IPS DF 6.9 (cell line): ENCODE measurements at regions not wholly inside any gene's neighbourhood (a gene's known extent, or its start where the extent isn't known, plus 50 kb on each side); places are given as distances from the start of the nearest gene placed in this dataset.

Experiments
- DNase-seq: peaks from one replicate; pipeline ENCODE4 v3.0.0-alpha.2; 2013; ENCODE audit warnings: low read depth, low spot score
- H3K27ac ChIP-seq: one replicate; pipeline ENCODE4 v1.5.1; 2013; ENCODE audit warnings: low read length, control low read depth
- H3K27me3 ChIP-seq: 2 replicates; pipeline ENCODE4 v1.6.1; 2013; ENCODE audit warnings: mild to moderate bottlenecking, low read length; ENCODE audit not compliant: control insufficient read depth, insufficient read depth
- H3K36me3 ChIP-seq: 2 replicates; pipeline ENCODE4 v1.6.1; 2013; ENCODE audit warnings: low read length; ENCODE audit not compliant: control insufficient read depth, insufficient read depth
- H3K4me1 ChIP-seq: 2 replicates; pipeline ENCODE4 v1.6.1; 2013; ENCODE audit warnings: low read length; ENCODE audit not compliant: control insufficient read depth, insufficient read depth
- H3K4me3 ChIP-seq: 2 replicates; pipeline ENCODE4 v1.5.1; 2013; ENCODE audit warnings: mild to moderate bottlenecking, low read length
- H3K9me3 ChIP-seq: 2 replicates; pipeline ENCODE4 v1.6.1; 2013; ENCODE audit warnings: low read length, inconsistent platforms; ENCODE audit not compliant: control insufficient read depth, insufficient read depth
- WGBS: extraction: QIAGEN DNeasy Blood & Tissue Kit; methylation state at CpG from one replicate; pipeline ENCODE4 v1.1.7; 2013; ENCODE audit warnings: mixed read lengths, missing lambda C conversion rate; ENCODE audit not compliant: insufficient read length, insufficient coverage; 5-methylcytosine and 5-hydroxymethylcytosine counted together

- WGBS: no CpG with 5 or more reads among the region's 11 CpGs
- Histone ChIP-seq H3K9me3 (no peaks in the 10 kb centered on the region), H3K4me1 (no peaks in the 10 kb centered on the region), H3K27ac (no peak overlapping the region), H3K27me3 (no peaks in the 10 kb centered on the region), H3K4me3 (no peak overlapping the region), H3K36me3 (no peaks in the 10 kb centered on the region)
- DNase-seq: no peak
These were observed 122.3 kb upstream of the DOCK10 start for GRCh38 chr2:225164401-225165050.

GRCh38 chr2:225158360-225158759 lies 116.1 kb upstream of the DOCK10 start:
- Histone ChIP-seq H3K27me3 (no peaks in the 10 kb centered on the region), H3K4me1 (no peaks in the 10 kb centered on the region), H3K4me3 (no peak overlapping the region), H3K27ac (no peak overlapping the region), H3K9me3 (no peaks in the 10 kb centered on the region), H3K36me3 (no peaks in the 10 kb centered on the region)
- DNase-seq: no peak

- Histone ChIP-seq H3K27ac (no peak overlapping the region), H3K9me3 (no peaks in the 10 kb centered on the region), H3K4me3 (no peak overlapping the region), H3K4me1 (no peaks in the 10 kb centered on the region), H3K36me3 (no peaks in the 10 kb centered on the region), H3K27me3 (no peaks in the 10 kb centered on the region)
- no peak for DNase-seq
- no CpG with 5 or more reads among the region's 4 CpGs for WGBS
These were observed 114.7 kb upstream of the DOCK10 start for GRCh38 chr2:225156853-225157451.

- Histone ChIP-seq H3K36me3 (no peaks in the 10 kb centered on the region), H3K27me3 (no peaks in the 10 kb centered on the region), H3K4me1 (no peaks in the 10 kb centered on the region), H3K27ac (no peak overlapping the region), H3K9me3 (no peaks in the 10 kb centered on the region), H3K4me3 (no peak overlapping the region)
- no peak for DNase-seq
These were observed 98.5 kb upstream of the DOCK10 start for GRCh38 chr2:225140723-225141122.

- H3K4me3 ChIP-seq: no peak overlapping the region
- no peaks in the 10 kb centered on the region for H3K36me3 ChIP-seq
- DNase-seq: no peak
- no peaks in the 10 kb centered on the region for H3K4me1 ChIP-seq
- WGBS: no CpG with 5 or more reads among the region's 2 CpGs
- no peaks in the 10 kb centered on the region for H3K27me3 ChIP-seq
- no peaks in the 10 kb centered on the region for H3K9me3 ChIP-seq
- no peak overlapping the region for H3K27ac ChIP-seq
These were observed 95.7 kb upstream of the DOCK10 start for GRCh38 chr2:225137971-225138370.

- no peak for DNase-seq
- H3K9me3 ChIP-seq: no peaks in the 10 kb centered on the region
- no peak overlapping the region for H3K4me3 ChIP-seq
- H3K36me3 ChIP-seq: no peaks in the 10 kb centered on the region
- no CpG with 5 or more reads among the region's 1 CpG for WGBS
- H3K4me1 ChIP-seq: no peaks in the 10 kb centered on the region
- H3K27ac ChIP-seq: no peak overlapping the region
- H3K27me3 ChIP-seq: no peaks in the 10 kb centered on the region
These were observed 94.3 kb upstream of the DOCK10 start for GRCh38 chr2:225136552-225136951.

GRCh38 chr2:225131898-225132297 lies 89.6 kb upstream of the DOCK10 start:
- DNase-seq: no peak
- Histone ChIP-seq H3K36me3 (no peaks in the 10 kb centered on the region), H3K27ac (no peak overlapping the region), H3K27me3 (no peaks in the 10 kb centered on the region), H3K4me1 (no peaks in the 10 kb centered on the region), H3K9me3 (no peaks in the 10 kb centered on the region), H3K4me3 (no peak overlapping the region)
- WGBS: no CpG with 5 or more reads among the region's 4 CpGs

- no peaks in the 10 kb centered on the region for H3K36me3 ChIP-seq
These were observed 87.8 kb upstream of the DOCK10 start for GRCh38 chr2:225130093-225130492.

GRCh38 chr2:225124311-225125017 lies 82.2 kb upstream of the DOCK10 start:
- DNase-seq: no peak
- Histone ChIP-seq H3K4me1 (peaks cover 2% of the 10 kb centered on the region; the same call in 1 of the 2 replicates), H3K9me3 (no peaks in the 10 kb centered on the region), H3K27me3 (no peaks in the 10 kb centered on the region), H3K36me3 (no peaks in the 10 kb centered on the region), H3K4me3 (no peak overlapping the region), H3K27ac (no peak overlapping the region)
- no CpG with 5 or more reads among the region's 7 CpGs for WGBS

More at GRCh38 chr2:225130093-225130492, 87.8 kb upstream of the DOCK10 start:
- H3K4me1 ChIP-seq: no peaks in the 10 kb centered on the region
- no peak overlapping the region for H3K4me3 ChIP-seq
- H3K27me3 ChIP-seq: no peaks in the 10 kb centered on the region
- no peak for DNase-seq
- no peak overlapping the region for H3K27ac ChIP-seq
- H3K9me3 ChIP-seq: no peaks in the 10 kb centered on the region

GRCh38 chr2:225122583-225123486 lies 80.6 kb upstream of the DOCK10 start:
- H3K9me3 ChIP-seq: no peaks in the 10 kb centered on the region
- DNase-seq: no peak
- peaks cover 2% of the 10 kb centered on the region; the same call in 1 of the 2 replicates for H3K4me1 ChIP-seq
- no peaks in the 10 kb centered on the region for H3K27me3 ChIP-seq
- 100% methylated on average over 1 of the region's 15 CpGs for WGBS
- H3K27ac ChIP-seq: no peak overlapping the region
- H3K36me3 ChIP-seq: no peaks in the 10 kb centered on the region
- H3K4me3 ChIP-seq: no peak overlapping the region
